Astrocyte of the cerebellum (primary cell): ENCODE measurements at regions not wholly inside any gene's neighbourhood (a gene's known extent, or its start where the extent isn't known, plus 50 kb on each side); places are given as distances from the start of the nearest gene placed in this dataset.
A peak's percentile ranks its signal among the peaks of the same experiment; 100 is the strongest.

ENCODE experiments used
- DNase-seq: peaks from one replicate; pipeline ENCODE4 v3.0.0-alpha.2; 2011; ENCODE audit warnings: low read depth
- H3K4me3 ChIP-seq: 2 replicates; pipeline ENCODE4 v1.5.1; 2011; ENCODE audit warnings: mild to moderate bottlenecking, low read depth, low read length, moderate library complexity
- in situ Hi-C: cut with HindIII; loops from 2 replicates; pipeline ENCODE4 v1.10.0; 2017; ENCODE audit warnings: low sequenced_read_pairs
- TF ChIP-seq, protein P1 (sequence below): IDR thresholded peaks from 2 replicates; pipeline ENCODE4 v1.5.1; 2012; ENCODE audit warnings: low read length, low read depth, moderate library complexity, mild to moderate bottlenecking; ENCODE audit errors: missing control alignments

DNA sequence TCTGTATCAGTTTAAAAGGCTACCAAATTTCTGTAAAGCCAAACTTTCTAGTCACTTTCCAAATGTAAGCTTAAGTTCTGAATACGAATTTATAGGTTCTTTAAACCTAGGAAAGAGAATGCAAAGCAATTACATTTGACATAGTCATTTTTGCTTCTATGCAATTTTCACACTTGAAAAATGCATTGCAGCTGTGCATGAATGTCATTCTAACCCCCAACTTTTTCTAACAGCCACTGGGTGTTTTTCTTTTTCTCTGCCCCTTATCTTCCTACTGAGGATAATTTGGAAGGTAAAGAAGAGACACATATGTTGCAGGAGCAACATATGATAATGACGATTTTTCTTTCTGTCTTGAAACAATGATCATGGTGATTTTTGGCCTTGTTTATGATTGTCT, 537.5 kb downstream of the SPRY1 start:
- TF ChIP-seq, protein P1, sequence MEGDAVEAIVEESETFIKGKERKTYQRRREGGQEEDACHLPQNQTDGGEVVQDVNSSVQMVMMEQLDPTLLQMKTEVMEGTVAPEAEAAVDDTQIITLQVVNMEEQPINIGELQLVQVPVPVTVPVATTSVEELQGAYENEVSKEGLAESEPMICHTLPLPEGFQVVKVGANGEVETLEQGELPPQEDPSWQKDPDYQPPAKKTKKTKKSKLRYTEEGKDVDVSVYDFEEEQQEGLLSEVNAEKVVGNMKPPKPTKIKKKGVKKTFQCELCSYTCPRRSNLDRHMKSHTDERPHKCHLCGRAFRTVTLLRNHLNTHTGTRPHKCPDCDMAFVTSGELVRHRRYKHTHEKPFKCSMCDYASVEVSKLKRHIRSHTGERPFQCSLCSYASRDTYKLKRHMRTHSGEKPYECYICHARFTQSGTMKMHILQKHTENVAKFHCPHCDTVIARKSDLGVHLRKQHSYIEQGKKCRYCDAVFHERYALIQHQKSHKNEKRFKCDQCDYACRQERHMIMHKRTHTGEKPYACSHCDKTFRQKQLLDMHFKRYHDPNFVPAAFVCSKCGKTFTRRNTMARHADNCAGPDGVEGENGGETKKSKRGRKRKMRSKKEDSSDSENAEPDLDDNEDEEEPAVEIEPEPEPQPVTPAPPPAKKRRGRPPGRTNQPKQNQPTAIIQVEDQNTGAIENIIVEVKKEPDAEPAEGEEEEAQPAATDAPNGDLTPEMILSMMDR = no peak
- H3K4me3 ChIP-seq = no peak overlapping the region
- in situ Hi-C loops = no loop called here
- no peak for DNase-seq

DNA sequence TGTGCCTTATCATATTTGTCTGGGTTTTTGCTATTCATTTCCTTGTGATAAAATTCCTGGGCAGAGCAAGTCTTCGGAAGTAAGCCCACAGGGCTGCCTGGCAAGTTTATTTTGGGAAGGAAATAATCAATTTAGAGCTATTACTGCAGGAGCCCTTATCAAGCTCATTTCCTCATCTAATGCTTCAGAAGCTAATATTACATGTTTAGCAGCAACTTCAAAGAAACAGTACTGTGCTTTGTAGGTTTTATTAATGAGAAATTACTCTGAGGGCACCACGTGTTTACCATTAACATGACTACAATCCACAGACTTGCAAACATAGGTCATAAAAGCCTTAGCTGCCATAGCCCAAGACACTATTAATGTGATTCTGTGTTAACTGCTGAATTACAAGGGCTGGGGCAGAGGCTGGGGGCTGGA, 540.0 kb downstream of the SPRY1 start:
- no peak overlapping the region for H3K4me3 ChIP-seq
- in situ Hi-C loops = no loop called here
- TF ChIP-seq, protein P1 = no peak
- DNase-seq = no peak

GRCh38 chr4:123937581-123937980, 541.0 kb downstream of the SPRY1 start:
- TF ChIP-seq, protein P1 = no peak
- H3K4me3 ChIP-seq = no peak overlapping the region
- no peak for DNase-seq
- in situ Hi-C loops = no loop called here

DNA sequence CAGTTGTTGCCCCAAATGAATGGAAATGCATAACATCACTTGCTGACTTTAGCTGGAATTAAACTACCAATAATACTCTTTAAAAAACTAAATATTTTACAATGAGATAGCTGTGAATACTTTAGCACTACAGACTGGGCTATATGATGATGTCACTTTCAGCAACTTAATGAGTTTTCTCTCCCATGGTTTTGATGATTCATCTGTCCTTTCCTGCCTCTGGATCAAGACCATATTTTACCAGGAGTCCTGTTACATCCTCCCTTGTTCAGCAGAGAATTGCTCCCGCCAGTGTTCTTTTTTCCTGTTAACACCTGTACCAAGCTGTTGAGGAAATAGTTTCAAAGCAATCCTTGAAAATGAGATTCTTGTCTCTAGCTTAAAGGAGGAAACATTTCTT, 543.0 kb downstream of the SPRY1 start:
- TF ChIP-seq, protein P1 = no peak
- H3K4me3 ChIP-seq = no peak overlapping the region
- peak; percentile 76 for DNase-seq
- in situ Hi-C loops = no loop called here

DNA sequence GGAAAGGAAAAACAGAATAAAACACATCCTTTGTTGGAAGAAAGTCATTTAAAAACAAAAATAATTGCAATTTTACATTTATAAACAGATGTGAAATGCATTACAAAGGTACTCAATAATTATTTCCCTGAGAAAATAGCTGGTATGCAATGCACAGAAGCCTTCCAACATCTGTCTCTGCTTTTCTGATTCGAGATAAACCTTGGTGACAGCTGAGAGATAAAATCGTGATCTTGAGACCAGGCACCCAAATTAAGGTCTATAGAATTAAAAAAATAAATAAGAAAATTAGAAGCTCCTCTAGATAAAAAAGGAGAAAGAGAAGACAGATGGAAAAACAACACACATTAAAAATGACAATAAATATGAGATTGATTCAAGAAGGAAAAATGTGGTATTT, 544.0 kb downstream of the SPRY1 start:
- TF ChIP-seq, protein P1 = no peak
- in situ Hi-C loops = no loop called here
- no peak overlapping the region for H3K4me3 ChIP-seq
- DNase-seq = no peak

DNA sequence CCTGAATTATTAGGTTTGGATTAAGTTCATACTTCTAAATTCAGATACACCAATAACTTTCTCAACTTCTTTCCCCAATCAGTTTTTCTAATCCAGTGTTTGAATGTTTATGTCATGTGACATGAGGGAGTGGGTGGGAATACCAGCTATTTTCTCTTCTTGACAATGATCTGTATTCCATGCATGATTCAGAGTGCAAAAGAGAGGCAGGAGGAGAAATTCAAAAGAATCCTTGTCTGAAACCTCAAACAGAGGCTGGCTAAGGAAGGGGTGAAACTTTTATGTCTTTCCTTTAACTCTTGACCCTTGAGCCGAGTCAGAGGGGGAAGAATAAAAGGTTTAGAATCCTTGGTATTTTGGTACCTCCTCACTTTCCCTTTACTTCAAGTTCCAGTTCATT, 544.7 kb downstream of the SPRY1 start:
- in situ Hi-C loops = no loop called here
- TF ChIP-seq, protein P1 = no peak
- no peak overlapping the region for H3K4me3 ChIP-seq
- no peak for DNase-seq

DNA sequence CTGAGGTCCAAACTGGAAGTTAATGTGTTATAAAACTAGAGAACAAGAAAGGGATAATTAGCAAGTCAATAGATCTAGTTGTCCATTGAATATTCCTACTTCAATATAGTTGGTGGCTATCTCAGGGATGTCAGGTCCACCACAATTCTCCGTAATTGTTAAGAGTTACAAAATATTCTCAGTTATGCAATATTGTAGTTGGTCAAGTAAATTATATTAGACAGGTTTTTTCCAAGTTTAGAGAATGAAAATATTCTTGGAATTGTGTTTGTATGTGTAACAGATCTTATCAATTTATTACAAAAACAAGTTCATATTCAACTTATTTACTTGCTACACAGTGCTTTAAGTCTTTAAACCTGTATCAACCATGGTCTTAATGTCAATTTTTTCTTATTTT, 547.4 kb downstream of the SPRY1 start:
- DNase-seq = no peak
- in situ Hi-C loops = no loop called here
- no peak overlapping the region for H3K4me3 ChIP-seq
- TF ChIP-seq, protein P1 = no peak
